WTC11 (cell line): ENCODE measurements at regions not wholly inside any gene's neighbourhood (a gene's known extent, or its start where the extent isn't known, plus 50 kb on each side); places are given as distances from the start of the nearest gene placed in this dataset.

Experiments used
- ATAC-seq: fragments of 200-7000 bp; cut with Tn5 transposase; 2 replicates; pipeline ENCODE4 v1.10.0; 2021; ENCODE audit warnings: mild to moderate bottlenecking, moderate library complexity
- CTCF ChIA-PET: fragments of 300-600 bp; sonication (Branson Sonifier 250); formaldehyde crosslinking; loops from one replicate; lab custom pipeline; 2021; ENCODE audit warnings: antibody characterized with exemption; lab: Charles Lee
- POLR2A ChIA-PET: fragments of 350-600 bp; sonication (Branson Sonifier 250); formaldehyde crosslinking; loops from one replicate; lab custom pipeline; 2021; ENCODE audit warnings: antibody characterized with exemption; lab: Charles Lee
- DNase-seq: peaks from one replicate; pipeline ENCODE4 v3.0.0; 2021; ENCODE audit warnings: low spot score
- H3K27ac Mint-ChIP-seq: 2 replicates; pipeline ENCODE4 v1.8.0; 2021; ENCODE audit warnings: mixed read lengths
- H3K27me3 Mint-ChIP-seq: 2 replicates; pipeline ENCODE4 v1.8.0; 2021; ENCODE audit warnings: low read depth, mild to moderate bottlenecking, moderate library complexity, mixed read lengths
- H3K36me3 Mint-ChIP-seq: 2 replicates; pipeline ENCODE4 v1.8.0; 2021; ENCODE audit warnings: mixed read lengths
- H3K4me1 Mint-ChIP-seq: 2 replicates; pipeline ENCODE4 v1.8.0; 2022; ENCODE audit warnings: mixed read lengths
- H3K4me3 Mint-ChIP-seq: 2 replicates; pipeline ENCODE4 v1.8.0; 2021; ENCODE audit warnings: mild to moderate bottlenecking, moderate library complexity, mixed read lengths
- H3K9me3 Mint-ChIP-seq: 2 replicates; pipeline ENCODE4 v1.8.0; 2021; ENCODE audit warnings: mixed read lengths
- ESRRA ChIP-seq: sonication (generic); formaldehyde crosslinking; IDR thresholded peaks from 2 replicates; pipeline ENCODE4 v1.8.1; 2022; ENCODE audit warnings: mild to moderate bottlenecking, missing genetic modification reagents, borderline replicate concordance
- FOXP1 ChIP-seq: sonication (generic); formaldehyde crosslinking; IDR thresholded peaks from 2 replicates; pipeline ENCODE4 v1.8.0; 2022; ENCODE audit warnings: missing genetic modification reagents, mild to moderate bottlenecking, moderate library complexity, borderline replicate concordance
- NFYB ChIP-seq: sonication (generic); formaldehyde crosslinking; conservative IDR thresholded peaks from 2 replicates; pipeline ENCODE4 v1.8.0; 2022; ENCODE audit warnings: low read depth, missing genetic modification reagents
- NR1H2 ChIP-seq: sonication (generic); formaldehyde crosslinking; IDR thresholded peaks from 2 replicates; pipeline ENCODE4 v1.9.0; 2021; ENCODE audit warnings: mild to moderate bottlenecking, moderate library complexity, missing genetic modification reagents
- NR2C2 ChIP-seq: sonication (generic); formaldehyde crosslinking; IDR thresholded peaks from 2 replicates; pipeline ENCODE4 v1.8.0; 2022; ENCODE audit warnings: mild to moderate bottlenecking, missing genetic modification reagents
- NR3C1 ChIP-seq: sonication (generic); formaldehyde crosslinking; conservative IDR thresholded peaks from 2 replicates; pipeline ENCODE4 v1.8.1; 2023; ENCODE audit warnings: low read depth, mild to moderate bottlenecking, missing genetic modification reagents
- PRRX2 ChIP-seq: fragments of 250-450 bp; sonication (Bioruptor Pico); IDR thresholded peaks from 2 replicates; pipeline ENCODE4 v1.8.0; 2021; ENCODE audit warnings: mild to moderate bottlenecking
- RELA ChIP-seq: sonication (generic); formaldehyde crosslinking; IDR thresholded peaks from 2 replicates; pipeline ENCODE4 v1.8.1; 2022; ENCODE audit warnings: missing genetic modification reagents, mild to moderate bottlenecking, borderline replicate concordance
- SMAD3 ChIP-seq: sonication (generic); formaldehyde crosslinking; IDR thresholded peaks from 2 replicates; pipeline ENCODE4 v1.8.0; 2022; ENCODE audit warnings: missing genetic modification reagents, mild to moderate bottlenecking, borderline replicate concordance
- ZBTB21 ChIP-seq: sonication (generic); formaldehyde crosslinking; IDR thresholded peaks from 2 replicates; pipeline ENCODE4 v1.8.1; 2023; ENCODE audit warnings: mild to moderate bottlenecking, missing genetic modification reagents, borderline replicate concordance
- TF ChIP-seq, protein P1 (sequence below): sonication (generic); formaldehyde crosslinking; IDR thresholded peaks from 2 replicates; pipeline ENCODE4 v1.8.0; 2023; ENCODE audit warnings: mild to moderate bottlenecking, missing genetic modification reagents
- TF ChIP-seq, protein P2 (sequence below): fragments of 250-450 bp; sonication (Bioruptor Pico); conservative IDR thresholded peaks from 2 replicates; pipeline ENCODE4 v1.9.0; 2021; ENCODE audit warnings: mild to moderate bottlenecking
- TF ChIP-seq, protein P3 (sequence below): sonication (generic); formaldehyde crosslinking; IDR thresholded peaks from 2 replicates; pipeline ENCODE4 v1.8.0; 2022; ENCODE audit warnings: mild to moderate bottlenecking, missing genetic modification reagents
- TF ChIP-seq, protein P4 (sequence below): sonication (generic); formaldehyde crosslinking; IDR thresholded peaks from 2 replicates; pipeline ENCODE4 v1.8.0; 2023; ENCODE audit warnings: missing genetic modification reagents, mild to moderate bottlenecking, borderline replicate concordance

DNA sequence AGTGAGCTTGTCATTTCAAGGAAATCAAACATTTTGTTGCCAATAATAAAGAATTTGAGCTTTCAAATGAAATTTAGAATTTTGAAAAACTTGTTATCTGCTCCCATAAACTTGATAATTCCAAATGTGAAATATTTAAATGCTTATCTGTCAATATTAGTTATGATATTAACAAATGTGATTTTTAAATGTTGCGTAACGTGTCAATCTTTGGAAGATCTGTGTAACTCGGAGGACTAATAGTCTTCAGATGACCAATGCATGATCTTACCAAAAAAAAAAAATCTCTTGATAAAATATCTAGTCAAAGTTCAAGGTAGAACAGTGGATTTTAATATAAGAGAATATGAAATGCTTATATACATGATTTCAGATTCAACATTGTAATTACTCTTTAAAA, 274.5 kb upstream of the HSF2 start (continued):
- no peak for TF ChIP-seq ESRRA (CRISPR knock-in tag)
- TF ChIP-seq SMAD3 (CRISPR knock-in tag) = no peak
- TF ChIP-seq ZBTB21 (CRISPR knock-in tag) = no peak
- TF ChIP-seq, protein P1, sequence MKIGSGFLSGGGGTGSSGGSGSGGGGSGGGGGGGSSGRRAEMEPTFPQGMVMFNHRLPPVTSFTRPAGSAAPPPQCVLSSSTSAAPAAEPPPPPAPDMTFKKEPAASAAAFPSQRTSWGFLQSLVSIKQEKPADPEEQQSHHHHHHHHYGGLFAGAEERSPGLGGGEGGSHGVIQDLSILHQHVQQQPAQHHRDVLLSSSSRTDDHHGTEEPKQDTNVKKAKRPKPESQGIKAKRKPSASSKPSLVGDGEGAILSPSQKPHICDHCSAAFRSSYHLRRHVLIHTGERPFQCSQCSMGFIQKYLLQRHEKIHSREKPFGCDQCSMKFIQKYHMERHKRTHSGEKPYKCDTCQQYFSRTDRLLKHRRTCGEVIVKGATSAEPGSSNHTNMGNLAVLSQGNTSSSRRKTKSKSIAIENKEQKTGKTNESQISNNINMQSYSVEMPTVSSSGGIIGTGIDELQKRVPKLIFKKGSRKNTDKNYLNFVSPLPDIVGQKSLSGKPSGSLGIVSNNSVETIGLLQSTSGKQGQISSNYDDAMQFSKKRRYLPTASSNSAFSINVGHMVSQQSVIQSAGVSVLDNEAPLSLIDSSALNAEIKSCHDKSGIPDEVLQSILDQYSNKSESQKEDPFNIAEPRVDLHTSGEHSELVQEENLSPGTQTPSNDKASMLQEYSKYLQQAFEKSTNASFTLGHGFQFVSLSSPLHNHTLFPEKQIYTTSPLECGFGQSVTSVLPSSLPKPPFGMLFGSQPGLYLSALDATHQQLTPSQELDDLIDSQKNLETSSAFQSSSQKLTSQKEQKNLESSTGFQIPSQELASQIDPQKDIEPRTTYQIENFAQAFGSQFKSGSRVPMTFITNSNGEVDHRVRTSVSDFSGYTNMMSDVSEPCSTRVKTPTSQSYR = no peak
- TF ChIP-seq, protein P2, sequence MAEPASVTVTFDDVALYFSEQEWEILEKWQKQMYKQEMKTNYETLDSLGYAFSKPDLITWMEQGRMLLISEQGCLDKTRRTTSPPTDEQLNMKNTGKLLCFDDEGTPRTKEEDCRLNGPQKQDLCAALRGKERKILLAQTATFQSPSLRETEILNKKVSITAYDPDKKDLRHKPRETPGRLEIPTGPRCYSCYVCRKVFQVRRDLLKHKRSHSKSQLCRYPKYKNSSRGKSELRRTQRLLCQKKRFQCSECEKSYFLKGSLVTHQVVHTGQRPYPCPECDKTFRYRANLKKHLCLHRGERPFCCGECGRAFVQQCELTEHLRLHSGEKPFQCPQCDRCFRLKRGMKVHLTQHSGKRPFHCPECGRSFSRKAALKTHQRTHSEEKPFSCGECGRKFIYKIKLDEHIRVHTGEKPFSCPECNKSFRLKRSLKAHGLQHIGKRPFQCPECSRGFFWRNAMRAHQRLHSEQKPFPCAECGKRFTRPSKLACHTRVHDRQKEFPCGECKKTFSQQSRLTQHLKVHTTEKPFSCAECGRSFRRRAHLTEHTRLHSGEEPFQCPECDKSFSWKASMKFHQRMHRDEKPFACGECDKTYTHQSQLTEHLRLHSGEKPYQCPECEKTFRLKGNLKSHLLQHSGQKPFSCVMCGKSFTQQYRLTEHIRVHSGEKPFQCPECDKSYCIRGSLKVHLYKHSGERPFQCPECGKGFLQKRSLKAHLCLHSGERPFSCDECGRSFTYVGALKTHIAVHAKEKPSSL (CRISPR knock-in tag) = no peak
- TF ChIP-seq FOXP1 (CRISPR knock-in tag) = no peak
- TF ChIP-seq, protein P3, sequence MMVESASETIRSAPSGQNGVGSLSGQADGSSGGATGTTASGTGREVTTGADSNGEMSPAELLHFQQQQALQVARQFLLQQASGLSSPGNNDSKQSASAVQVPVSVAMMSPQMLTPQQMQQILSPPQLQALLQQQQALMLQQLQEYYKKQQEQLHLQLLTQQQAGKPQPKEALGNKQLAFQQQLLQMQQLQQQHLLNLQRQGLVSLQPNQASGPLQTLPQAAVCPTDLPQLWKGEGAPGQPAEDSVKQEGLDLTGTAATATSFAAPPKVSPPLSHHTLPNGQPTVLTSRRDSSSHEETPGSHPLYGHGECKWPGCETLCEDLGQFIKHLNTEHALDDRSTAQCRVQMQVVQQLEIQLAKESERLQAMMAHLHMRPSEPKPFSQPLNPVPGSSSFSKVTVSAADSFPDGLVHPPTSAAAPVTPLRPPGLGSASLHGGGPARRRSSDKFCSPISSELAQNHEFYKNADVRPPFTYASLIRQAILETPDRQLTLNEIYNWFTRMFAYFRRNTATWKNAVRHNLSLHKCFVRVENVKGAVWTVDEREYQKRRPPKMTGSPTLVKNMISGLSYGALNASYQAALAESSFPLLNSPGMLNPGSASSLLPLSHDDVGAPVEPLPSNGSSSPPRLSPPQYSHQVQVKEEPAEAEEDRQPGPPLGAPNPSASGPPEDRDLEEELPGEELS (CRISPR knock-in tag) = no peak
- TF ChIP-seq, protein P4, sequence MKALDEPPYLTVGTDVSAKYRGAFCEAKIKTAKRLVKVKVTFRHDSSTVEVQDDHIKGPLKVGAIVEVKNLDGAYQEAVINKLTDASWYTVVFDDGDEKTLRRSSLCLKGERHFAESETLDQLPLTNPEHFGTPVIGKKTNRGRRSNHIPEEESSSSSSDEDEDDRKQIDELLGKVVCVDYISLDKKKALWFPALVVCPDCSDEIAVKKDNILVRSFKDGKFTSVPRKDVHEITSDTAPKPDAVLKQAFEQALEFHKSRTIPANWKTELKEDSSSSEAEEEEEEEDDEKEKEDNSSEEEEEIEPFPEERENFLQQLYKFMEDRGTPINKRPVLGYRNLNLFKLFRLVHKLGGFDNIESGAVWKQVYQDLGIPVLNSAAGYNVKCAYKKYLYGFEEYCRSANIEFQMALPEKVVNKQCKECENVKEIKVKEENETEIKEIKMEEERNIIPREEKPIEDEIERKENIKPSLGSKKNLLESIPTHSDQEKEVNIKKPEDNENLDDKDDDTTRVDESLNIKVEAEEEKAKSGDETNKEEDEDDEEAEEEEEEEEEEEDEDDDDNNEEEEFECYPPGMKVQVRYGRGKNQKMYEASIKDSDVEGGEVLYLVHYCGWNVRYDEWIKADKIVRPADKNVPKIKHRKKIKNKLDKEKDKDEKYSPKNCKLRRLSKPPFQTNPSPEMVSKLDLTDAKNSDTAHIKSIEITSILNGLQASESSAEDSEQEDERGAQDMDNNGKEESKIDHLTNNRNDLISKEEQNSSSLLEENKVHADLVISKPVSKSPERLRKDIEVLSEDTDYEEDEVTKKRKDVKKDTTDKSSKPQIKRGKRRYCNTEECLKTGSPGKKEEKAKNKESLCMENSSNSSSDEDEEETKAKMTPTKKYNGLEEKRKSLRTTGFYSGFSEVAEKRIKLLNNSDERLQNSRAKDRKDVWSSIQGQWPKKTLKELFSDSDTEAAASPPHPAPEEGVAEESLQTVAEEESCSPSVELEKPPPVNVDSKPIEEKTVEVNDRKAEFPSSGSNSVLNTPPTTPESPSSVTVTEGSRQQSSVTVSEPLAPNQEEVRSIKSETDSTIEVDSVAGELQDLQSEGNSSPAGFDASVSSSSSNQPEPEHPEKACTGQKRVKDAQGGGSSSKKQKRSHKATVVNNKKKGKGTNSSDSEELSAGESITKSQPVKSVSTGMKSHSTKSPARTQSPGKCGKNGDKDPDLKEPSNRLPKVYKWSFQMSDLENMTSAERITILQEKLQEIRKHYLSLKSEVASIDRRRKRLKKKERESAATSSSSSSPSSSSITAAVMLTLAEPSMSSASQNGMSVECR = no peak
- TF ChIP-seq RELA = no peak
- no peak for TF ChIP-seq NR1H2 (CRISPR knock-in tag)

DNA sequence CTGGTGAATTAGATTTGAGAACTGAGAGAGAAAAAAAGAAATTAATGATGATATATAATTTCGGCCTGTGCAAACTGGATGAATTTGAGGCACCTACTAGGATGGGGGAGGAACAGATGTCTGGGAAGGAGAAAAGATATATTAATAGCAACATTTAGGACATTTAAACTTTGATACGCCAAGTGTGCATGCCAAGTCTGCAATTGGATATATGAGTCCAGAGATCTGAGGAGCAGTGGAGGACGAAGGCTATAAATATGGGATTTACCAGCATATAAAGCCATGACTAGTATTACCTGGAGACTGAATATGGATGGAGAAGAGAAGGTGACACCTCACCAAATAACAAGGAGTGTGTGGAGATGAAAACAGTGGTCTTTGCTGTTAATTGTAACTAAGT, 272.6 kb upstream of the HSF2 start:
- Mint-ChIP-seq H3K4me3 (no peak overlapping the region), H3K36me3 (no peaks in the 10 kb centered on the region)
- TF ChIP-seq PRRX2 (CRISPR knock-in tag) = no peak
- TF ChIP-seq NFYB (CRISPR knock-in tag) = no peak
- no peak for TF ChIP-seq NR2C2 (CRISPR knock-in tag)
- TF ChIP-seq NR3C1 (CRISPR knock-in tag) = no peak
- TF ChIP-seq, all 79 proteins: peak for 0
- Mint-ChIP-seq H3K27ac (no peak overlapping the region), H3K27me3 (no peaks in the 10 kb centered on the region), H3K4me1 (no peaks in the 10 kb centered on the region), H3K9me3 (no peaks in the 10 kb centered on the region)
- ChIA-PET CTCF (no interaction called here), POLR2A (no interaction called here)
- DNase-seq (no peak), ATAC-seq (no peak)
